ENCODE measurements at regions not wholly inside any gene's neighbourhood (a gene's known extent, or its start where the extent isn't known, plus 50 kb on each side); places are given as distances from the start of the nearest gene placed in this dataset.

- Histone ChIP-seq H3F3A (ENCODE audit: insufficient read depth, low read length) (no peaks in the 10 kb centered on the region), H3K36me3 (replicated peaks; ENCODE audit: insufficient read depth, low read length) (no peaks in the 10 kb centered on the region), H3K4me3 (ENCODE audit: low read length) (no peak overlapping the region), H3K4me1 (ENCODE audit: low read length) (no peaks in the 10 kb centered on the region), H3K9ac (ENCODE audit: low read length) (no peak overlapping the region), H3K9me3 (replicated peaks; ENCODE audit: insufficient read depth, low read length) (no peaks in the 10 kb centered on the region), H3K79me2 (ENCODE audit: low read length) (no peaks in the 10 kb centered on the region), H3K27me3 (replicated peaks; ENCODE audit: insufficient read depth, low read length) (no peaks in the 10 kb centered on the region), H3K4me2 (ENCODE audit: low read depth, low read length) (no peak overlapping the region), H3K9me2 (replicated peaks; ENCODE audit: insufficient read depth, low read length) (no peaks in the 10 kb centered on the region), H4K20me1 (ENCODE audit: insufficient read depth, low read length) (no peaks in the 10 kb centered on the region), H3K27ac (ENCODE audit: low read length) (no peak overlapping the region), H2AFZ (ENCODE audit: low read length) (no peak overlapping the region)
- TF ChIP-seq EZH2phosphoT487 (IDR thresholded peaks at IDR 0.05; ENCODE audit: low read length), result no peak
- DNase-seq, result no peak
Measured at GRCh38 chr5:63128761-63129160, 550.1 kb downstream of the LRRC70 start.

GRCh38 chr5:63128018-63128417 lies 549.4 kb downstream of the LRRC70 start:
- H3K27me3 ChIP-seq (replicated peaks; ENCODE audit: insufficient read depth, low read length), result no peaks in the 10 kb centered on the region
- no peaks in the 10 kb centered on the region for H3K4me1 ChIP-seq (ENCODE audit: low read length)
- no peaks in the 10 kb centered on the region for H3K79me2 ChIP-seq (ENCODE audit: low read length)
- no peak for DNase-seq
- no peak overlapping the region for H3K27ac ChIP-seq (ENCODE audit: low read length)
- H3K9ac ChIP-seq (ENCODE audit: low read length), result no peak overlapping the region
- no peak overlapping the region for H3K4me3 ChIP-seq (ENCODE audit: low read length)
- H4K20me1 ChIP-seq (ENCODE audit: insufficient read depth, low read length), result no peaks in the 10 kb centered on the region
- no peaks in the 10 kb centered on the region for H3K36me3 ChIP-seq (replicated peaks; ENCODE audit: insufficient read depth, low read length)
- no peak for TF ChIP-seq EZH2phosphoT487 (IDR thresholded peaks at IDR 0.05; ENCODE audit: low read length)
- no peak for TF ChIP-seq EZH2 (optimal IDR thresholded peaks at IDR 0.05; ENCODE audit: low read depth, low read length)
- TF ChIP-seq CTCF (IDR thresholded peaks at IDR 0.05; ENCODE audit: low read length), result no peak
- no peaks in the 10 kb centered on the region for H3F3A ChIP-seq (ENCODE audit: insufficient read depth, low read length)
- no peak overlapping the region for H2AFZ ChIP-seq (ENCODE audit: low read length)
- H3K4me2 ChIP-seq (ENCODE audit: low read depth, low read length), result no peak overlapping the region
- H3K9me3 ChIP-seq (replicated peaks; ENCODE audit: insufficient read depth, low read length), result no peaks in the 10 kb centered on the region
- no peaks in the 10 kb centered on the region for H3K9me2 ChIP-seq (replicated peaks; ENCODE audit: insufficient read depth, low read length)

GRCh38 chr5:63127054-63127453 lies 548.4 kb downstream of the LRRC70 start:
- no peak overlapping the region for H3K27ac ChIP-seq (ENCODE audit: low read length)
- no peaks in the 10 kb centered on the region for H3K79me2 ChIP-seq (ENCODE audit: low read length)
- H3K9ac ChIP-seq (ENCODE audit: low read length), result no peak overlapping the region
- no peaks in the 10 kb centered on the region for H3K9me3 ChIP-seq (replicated peaks; ENCODE audit: insufficient read depth, low read length)
- H3K4me1 ChIP-seq (ENCODE audit: low read length), result no peaks in the 10 kb centered on the region
- H3K27me3 ChIP-seq (replicated peaks; ENCODE audit: insufficient read depth, low read length), result no peaks in the 10 kb centered on the region
- no peak overlapping the region for H2AFZ ChIP-seq (ENCODE audit: low read length)
- no peak for DNase-seq
- H3F3A ChIP-seq (ENCODE audit: insufficient read depth, low read length), result no peaks in the 10 kb centered on the region
- no peaks in the 10 kb centered on the region for H4K20me1 ChIP-seq (ENCODE audit: insufficient read depth, low read length)
- H3K36me3 ChIP-seq (replicated peaks; ENCODE audit: insufficient read depth, low read length), result no peaks in the 10 kb centered on the region
- no peak overlapping the region for H3K4me3 ChIP-seq (ENCODE audit: low read length)
- no peaks in the 10 kb centered on the region for H3K9me2 ChIP-seq (replicated peaks; ENCODE audit: insufficient read depth, low read length)
- TF ChIP-seq EZH2phosphoT487 (IDR thresholded peaks at IDR 0.05; ENCODE audit: low read length), result no peak
- TF ChIP-seq CTCF (IDR thresholded peaks at IDR 0.05; ENCODE audit: low read length), result no peak
- TF ChIP-seq EZH2 (optimal IDR thresholded peaks at IDR 0.05; ENCODE audit: low read depth, low read length), result no peak
- H3K4me2 ChIP-seq (ENCODE audit: low read depth, low read length), result no peak overlapping the region

- H3K9ac ChIP-seq (ENCODE audit: low read length), result no peak overlapping the region
Measured at GRCh38 chr5:63125862-63126261, 547.2 kb downstream of the LRRC70 start.

More at GRCh38 chr5:63125862-63126261, 547.2 kb downstream of the LRRC70 start:
- H3K9me2 ChIP-seq (replicated peaks; ENCODE audit: insufficient read depth, low read length), result no peaks in the 10 kb centered on the region
- no peak overlapping the region for H3K4me3 ChIP-seq (ENCODE audit: low read length)
- H3F3A ChIP-seq (ENCODE audit: insufficient read depth, low read length), result no peaks in the 10 kb centered on the region
- H2AFZ ChIP-seq (ENCODE audit: low read length), result no peak overlapping the region
- H3K9me3 ChIP-seq (replicated peaks; ENCODE audit: insufficient read depth, low read length), result no peaks in the 10 kb centered on the region
- no peaks in the 10 kb centered on the region for H3K36me3 ChIP-seq (replicated peaks; ENCODE audit: insufficient read depth, low read length)
- peak; percentile 58 for DNase-seq
- no peaks in the 10 kb centered on the region for H3K79me2 ChIP-seq (ENCODE audit: low read length)
- TF ChIP-seq CTCF (IDR thresholded peaks at IDR 0.05; ENCODE audit: low read length) (peak; percentile 56), EZH2phosphoT487 (IDR thresholded peaks at IDR 0.05; ENCODE audit: low read length) (no peak)
- H4K20me1 ChIP-seq (ENCODE audit: insufficient read depth, low read length), result no peaks in the 10 kb centered on the region
- H3K4me1 ChIP-seq (ENCODE audit: low read length), result no peaks in the 10 kb centered on the region
- no peaks in the 10 kb centered on the region for H3K27me3 ChIP-seq (replicated peaks; ENCODE audit: insufficient read depth, low read length)
- H3K4me2 ChIP-seq (ENCODE audit: low read depth, low read length), result no peak overlapping the region
- H3K27ac ChIP-seq (ENCODE audit: low read length), result no peak overlapping the region
